Choroid plexus epithelial cell (primary cell): ENCODE measurements at regions not wholly inside any gene's neighbourhood (a gene's known extent, or its start where the extent isn't known, plus 50 kb on each side); places are given as distances from the start of the nearest gene placed in this dataset.

Source experiments
- DNase-seq: peaks from one replicate; pipeline ENCODE4 v3.0.0-alpha.2; 2010; ENCODE audit warnings: low read depth
- H3K4me3 ChIP-seq: 2 replicates; pipeline ENCODE4 v1.5.1; 2011; ENCODE audit warnings: low read depth, mild to moderate bottlenecking, control low read depth, low read length, moderate library complexity
- CTCF ChIP-seq: conservative IDR thresholded peaks from 2 replicates; pipeline ENCODE4 v1.5.1; 2011; ENCODE audit warnings: low read depth, mild to moderate bottlenecking, control low read depth, inconsistent platforms, low read length, moderate library complexity

DNA sequence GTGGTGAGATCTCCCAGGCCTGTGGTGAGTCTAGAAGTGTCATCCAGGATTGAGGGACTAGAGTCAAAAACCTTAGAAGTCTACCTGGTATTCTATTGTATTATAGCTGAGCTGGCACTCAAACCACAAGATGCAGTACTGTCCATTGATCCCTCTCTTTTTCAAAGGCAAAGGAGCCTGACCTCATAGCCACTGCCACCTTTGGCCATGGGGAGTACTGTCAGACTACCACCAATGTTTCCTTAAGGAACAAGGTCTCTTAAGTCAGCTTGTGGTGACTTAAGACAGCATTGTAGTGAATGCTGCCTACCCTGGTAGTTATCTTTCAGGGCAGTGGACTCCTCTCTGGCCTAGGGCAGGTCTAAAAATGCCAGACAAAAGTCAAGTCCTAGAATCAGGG, 878.0 kb upstream of the MDGA2 start:
- TF ChIP-seq CTCF, result no peak
- no peak for DNase-seq
- H3K4me3 ChIP-seq, result no peak overlapping the region

GRCh38 chr14:48546996-48547395, 871.6 kb upstream of the MDGA2 start:
- no peak for DNase-seq
- H3K4me3 ChIP-seq, result no peak overlapping the region
- TF ChIP-seq CTCF, result no peak

DNA sequence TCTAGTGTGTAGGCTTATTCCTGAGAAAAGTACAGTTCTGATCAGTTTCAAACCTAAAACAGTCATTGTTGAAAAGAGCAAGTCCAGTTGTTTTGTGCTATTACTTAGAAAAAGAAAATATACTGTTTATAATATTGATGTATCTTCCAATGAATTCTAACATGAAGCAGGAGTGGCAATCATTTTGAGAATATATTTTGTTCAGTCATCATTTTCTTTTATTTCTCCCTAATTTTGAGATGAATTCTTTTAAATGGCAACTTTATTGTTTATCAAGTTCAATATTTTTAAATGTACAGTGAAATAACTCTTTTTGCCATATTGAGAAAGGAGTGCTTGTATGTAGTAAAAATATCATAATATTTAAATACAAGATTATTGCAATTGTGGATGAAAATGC, 862.2 kb upstream of the MDGA2 start:
- H3K4me3 ChIP-seq, result no peak overlapping the region
- TF ChIP-seq CTCF, result no peak
- DNase-seq, result no peak

- TF ChIP-seq CTCF, result no peak
- no peak overlapping the region for H3K4me3 ChIP-seq
- DNase-seq, result no peak
Measured at GRCh38 chr14:48536318-48536717, 860.9 kb upstream of the MDGA2 start.

DNA sequence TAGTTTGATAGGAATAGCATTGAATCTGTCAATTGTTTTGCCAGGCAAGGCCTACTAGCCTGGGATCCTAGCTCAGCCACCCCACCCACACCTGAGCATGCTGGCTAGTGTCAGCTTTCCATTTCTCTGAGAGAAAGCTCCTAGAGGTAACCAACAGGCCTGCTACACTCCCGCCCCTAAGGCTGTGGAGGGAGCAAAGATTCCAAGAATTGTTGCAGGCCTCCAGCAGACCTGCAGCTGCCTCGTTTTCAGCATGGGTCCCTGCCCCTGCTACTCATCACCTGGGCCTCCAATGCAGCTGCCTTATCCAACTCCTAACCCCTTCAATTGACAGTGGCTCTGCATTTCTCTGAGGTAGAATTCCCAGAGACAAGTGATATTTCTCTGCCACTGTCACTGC, 852.4 kb upstream of the MDGA2 start:
- no peak overlapping the region for H3K4me3 ChIP-seq
- no peak for TF ChIP-seq CTCF
- DNase-seq, result no peak

GRCh38 chr14:48526307-48526706, 850.9 kb upstream of the MDGA2 start:
- H3K4me3 ChIP-seq, result no peak overlapping the region
- no peak for DNase-seq
- no peak for TF ChIP-seq CTCF

DNA sequence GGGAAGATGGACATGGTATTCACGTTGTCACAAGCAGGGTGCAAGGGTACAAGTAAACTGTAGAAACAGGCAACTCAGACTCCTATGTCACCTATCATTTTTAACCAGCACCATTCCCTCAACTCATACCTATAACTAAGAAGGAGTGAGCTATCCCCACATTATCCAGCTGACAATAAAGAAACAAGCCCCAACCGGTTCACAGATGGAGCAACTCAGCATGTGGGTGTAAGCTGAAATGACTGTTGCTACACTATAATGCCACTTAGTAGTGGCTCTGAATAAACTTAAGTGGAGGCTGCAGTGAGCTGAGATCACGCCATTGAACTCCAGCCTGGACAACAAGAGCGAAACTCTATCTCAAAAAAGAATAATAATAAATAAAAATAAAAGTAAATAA, 829.5 kb upstream of the MDGA2 start:
- DNase-seq, result no peak
- no peak overlapping the region for H3K4me3 ChIP-seq
- no peak for TF ChIP-seq CTCF
